HEK293 (cell line): ENCODE measurements at regions not wholly inside any gene's neighbourhood (a gene's known extent, or its start where the extent isn't known, plus 50 kb on each side); places are given as distances from the start of the nearest gene placed in this dataset.

Source experiments
- CTCF ChIA-PET: fragments of 350-600 bp; formaldehyde crosslinking; extraction: SDS; loops from one replicate; lab custom pipeline; 2021; ENCODE audit warnings: antibody characterized with exemption; lab: Yijun Ruan, JAX
- POLR2A ChIA-PET: fragments of 300-600 bp; formaldehyde crosslinking; extraction: SDS; loops from one replicate; lab custom pipeline; 2020; ENCODE audit warnings: antibody characterized with exemption, inconsistent platforms; lab: Yijun Ruan, JAX
- H3K27ac ChIP-seq: fragments of 200-500 bp; sonication (Bioruptor generic); 2 replicates; pipeline ENCODE4 v1.5.1; 2014; ENCODE audit warnings: low read depth, low read length, control low read depth, inconsistent platforms; ENCODE audit errors: extremely low read depth
- H3K36me3 ChIP-seq, 2 experiments: fragments of 200-500 bp in 1 of 2; sonication (Bioruptor generic) in 1 of 2; 1 replicate in 1 of 2; 2 replicates in 1 of 2; pipeline ENCODE4 v1.5.1; 2014 to 2017; ENCODE audit warnings: inconsistent platforms in 2 of 2, low read length in 2 of 2; ENCODE audit not compliant: control insufficient read depth in 2 of 2, insufficient read depth in 1 of 2
- H3K4me1 ChIP-seq: fragments of 200-500 bp; sonication (Bioruptor generic); 2 replicates; pipeline ENCODE4 v1.5.1; 2014; ENCODE audit warnings: mild to moderate bottlenecking, low read length, inconsistent platforms; ENCODE audit not compliant: control insufficient read depth, insufficient read depth
- H3K4me3 ChIP-seq: 2 replicates; pipeline ENCODE4 v1.5.1; 2011; ENCODE audit warnings: low read depth, mild to moderate bottlenecking, control low read depth, low read length, moderate library complexity
- H3K9me3 ChIP-seq: fragments of 200-500 bp; sonication (Bioruptor generic); 2 replicates; pipeline ENCODE4 v1.5.1; 2014; ENCODE audit warnings: low read depth, low read length, inconsistent platforms; ENCODE audit not compliant: control insufficient read depth, insufficient read depth
- HOXA7 ChIP-seq: sonication (generic); formaldehyde crosslinking; IDR thresholded peaks from 2 replicates; pipeline ENCODE4 v1.8.1; 2022; ENCODE audit warnings: missing genetic modification reagents, borderline replicate concordance
- KLF7 ChIP-seq: fragments of 450-650 bp; formaldehyde crosslinking; IDR thresholded peaks from 2 replicates; pipeline ENCODE4 v1.5.1; 2016; ENCODE audit warnings: missing biosample characterization, missing genetic modification characterization, borderline replicate concordance
- MYNN ChIP-seq: fragments of 450-650 bp; formaldehyde crosslinking; IDR thresholded peaks from 2 replicates; pipeline ENCODE4 v1.5.1; 2016; ENCODE audit warnings: missing biosample characterization, missing genetic modification characterization, borderline replicate concordance
- SCRT1 ChIP-seq: fragments of 450-650 bp; formaldehyde crosslinking; IDR thresholded peaks from 2 replicates; pipeline ENCODE4 v1.5.1; 2016; ENCODE audit warnings: missing biosample characterization, missing genetic modification characterization, borderline replicate concordance
- SCRT2 ChIP-seq: fragments of 450-650 bp; formaldehyde crosslinking; IDR thresholded peaks from 2 replicates; pipeline ENCODE4 v1.5.1; 2016; ENCODE audit warnings: missing biosample characterization, missing genetic modification characterization
- ZBTB20 ChIP-seq: fragments of 450-650 bp; formaldehyde crosslinking; IDR thresholded peaks from 2 replicates; pipeline ENCODE4 v1.5.1; 2016; ENCODE audit warnings: missing biosample characterization, missing genetic modification characterization
- ZEB2 ChIP-seq: fragments of 450-650 bp; formaldehyde crosslinking; IDR thresholded peaks from 2 replicates; pipeline ENCODE4 v1.5.1; 2016; ENCODE audit warnings: missing biosample characterization, missing genetic modification characterization
- ZFHX2 ChIP-seq: fragments of 450-650 bp; formaldehyde crosslinking; conservative IDR thresholded peaks from 2 replicates; pipeline ENCODE4 v1.5.1; 2016; ENCODE audit warnings: missing biosample characterization, missing genetic modification characterization
- ZFP41 ChIP-seq: fragments of 450-650 bp; formaldehyde crosslinking; IDR thresholded peaks from 2 replicates; pipeline ENCODE4 v1.5.1; 2016; ENCODE audit warnings: missing biosample characterization, missing genetic modification characterization, borderline replicate concordance
- ZNF132 ChIP-seq: fragments of 450-650 bp; formaldehyde crosslinking; IDR thresholded peaks from 2 replicates; pipeline ENCODE4 v1.5.1; 2017; ENCODE audit warnings: missing biosample characterization, missing genetic modification characterization, borderline replicate concordance
- ZNF23 ChIP-seq: fragments of 450-650 bp; formaldehyde crosslinking; IDR thresholded peaks from 2 replicates; pipeline ENCODE4 v1.5.1; 2016; ENCODE audit warnings: missing biosample characterization, missing genetic modification characterization, borderline replicate concordance
- ZNF292 ChIP-seq: fragments of 450-650 bp; formaldehyde crosslinking; IDR thresholded peaks from 2 replicates; pipeline ENCODE4 v1.5.1; 2016; ENCODE audit warnings: low read depth, missing biosample characterization, missing genetic modification characterization, borderline replicate concordance
- ZNF510 ChIP-seq: fragments of 450-650 bp; formaldehyde crosslinking; IDR thresholded peaks from 2 replicates; pipeline ENCODE4 v1.5.1; 2018; ENCODE audit warnings: mild to moderate bottlenecking, missing genetic modification characterization, missing biosample characterization; ENCODE audit not compliant: insufficient replicate concordance
- ZNF561 ChIP-seq: fragments of 450-650 bp; IDR thresholded peaks from 2 replicates; pipeline ENCODE4 v1.5.1; 2018; ENCODE audit warnings: missing biosample characterization, missing genetic modification characterization, borderline replicate concordance
- ZNF585B ChIP-seq: fragments of 450-650 bp; formaldehyde crosslinking; IDR thresholded peaks from 2 replicates; pipeline ENCODE4 v1.5.1; 2016; ENCODE audit warnings: missing biosample characterization, missing genetic modification characterization
- ZNF596 ChIP-seq: fragments of 450-650 bp; IDR thresholded peaks from 2 replicates; pipeline ENCODE4 v1.5.0; 2018; ENCODE audit warnings: missing biosample characterization, mild to moderate bottlenecking, missing genetic modification characterization, moderate library complexity
- ZNF654 ChIP-seq: fragments of 450-650 bp; formaldehyde crosslinking; IDR thresholded peaks from 2 replicates; pipeline ENCODE4 v1.5.1; 2016; ENCODE audit warnings: low read depth, missing biosample characterization, missing genetic modification characterization
- ZNF664 ChIP-seq: fragments of 450-650 bp; formaldehyde crosslinking; IDR thresholded peaks from 2 replicates; pipeline ENCODE4 v1.5.1; 2016; ENCODE audit warnings: missing biosample characterization, missing genetic modification characterization
- ZNF701 ChIP-seq: fragments of 450-650 bp; formaldehyde crosslinking; IDR thresholded peaks from 2 replicates; pipeline ENCODE4 v1.5.1; 2016; ENCODE audit warnings: missing biosample characterization, missing genetic modification characterization
- ZNF792 ChIP-seq: fragments of 450-650 bp; formaldehyde crosslinking; IDR thresholded peaks from 2 replicates; pipeline ENCODE4 v1.5.1; 2016; ENCODE audit warnings: missing biosample characterization, missing genetic modification characterization
- ZXDB ChIP-seq: fragments of 450-650 bp; formaldehyde crosslinking; IDR thresholded peaks from 2 replicates; pipeline ENCODE4 v1.5.1; 2016; ENCODE audit warnings: missing biosample characterization, missing genetic modification characterization
- TF ChIP-seq, protein P1 (sequence below): fragments of 450-650 bp; formaldehyde crosslinking; IDR thresholded peaks from 2 replicates; pipeline ENCODE4 v1.5.1; 2016; ENCODE audit warnings: missing biosample characterization, missing genetic modification characterization
- TF ChIP-seq, protein P2 (sequence below): fragments of 450-650 bp; formaldehyde crosslinking; IDR thresholded peaks from 2 replicates; pipeline ENCODE4 v1.5.1; 2016; ENCODE audit warnings: missing biosample characterization, missing genetic modification characterization
- TF ChIP-seq, protein P3 (sequence below): fragments of 450-650 bp; formaldehyde crosslinking; IDR thresholded peaks from 2 replicates; pipeline ENCODE4 v1.5.1; 2016; ENCODE audit warnings: missing biosample characterization, missing genetic modification characterization, low read depth
- TF ChIP-seq, protein P4 (sequence below): fragments of 450-650 bp; formaldehyde crosslinking; IDR thresholded peaks from 2 replicates; pipeline ENCODE4 v1.5.1; 2016; ENCODE audit warnings: missing biosample characterization, missing genetic modification characterization

DNA sequence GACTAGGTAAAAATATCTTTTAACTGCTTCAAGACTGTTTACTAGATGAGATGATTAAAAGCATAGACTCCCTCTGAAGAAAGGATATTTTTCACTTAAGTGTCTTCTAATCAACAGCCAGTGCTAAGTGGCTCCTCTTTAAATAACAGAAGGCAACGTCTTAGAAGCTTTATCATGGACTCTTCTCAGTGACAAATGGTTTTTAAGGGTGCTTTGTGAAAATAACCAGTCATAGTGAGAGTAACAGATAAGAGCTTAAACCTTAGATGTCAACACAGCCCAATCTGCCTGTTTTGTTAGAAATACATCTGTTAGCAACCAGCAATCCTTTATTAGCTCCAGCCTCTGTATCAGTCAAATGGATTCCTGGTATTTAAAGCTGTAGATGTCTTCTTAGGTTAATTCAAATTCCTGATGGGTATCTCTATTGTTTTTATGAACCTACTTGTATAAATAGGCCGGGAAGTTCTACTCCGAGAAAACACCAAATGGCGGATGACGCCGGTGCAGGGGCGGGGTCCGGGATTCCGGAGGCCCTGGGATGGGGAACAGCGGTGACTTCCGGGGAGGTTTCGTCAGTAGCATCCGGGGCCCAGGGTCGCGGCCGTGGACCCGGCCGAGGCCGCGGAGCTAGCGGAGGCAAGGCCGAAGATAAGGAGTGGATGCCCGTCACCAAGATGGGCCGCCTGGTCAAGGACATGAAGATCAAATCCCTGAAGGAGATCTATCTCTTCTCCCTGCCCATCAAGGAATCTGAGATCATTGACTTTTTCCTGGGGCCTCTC, 285.4 kb downstream of the GPR37 start:
- TF ChIP-seq ZNF585B (tag by site-specific recombination) (no peak), KLF7 (tag by site-specific recombination) (no peak), ZNF292 (tag by site-specific recombination) (no peak)
- ChIA-PET POLR2A (no interaction called here), CTCF (interaction anchor here (0.6 kb wide), 1 partner anchor 68 kb away, joined by 4 read pairs; no protein-coding TSS in a partner anchor)
- no peaks in the 10 kb centered on the region for H3K36me3 ChIP-seq
- H3K4me3 ChIP-seq = no peak overlapping the region
- no peaks in the 10 kb centered on the region for H3K4me1 ChIP-seq
- no peaks in the 10 kb centered on the region for H3K9me3 ChIP-seq
- no peak overlapping the region for H3K27ac ChIP-seq

DNA sequence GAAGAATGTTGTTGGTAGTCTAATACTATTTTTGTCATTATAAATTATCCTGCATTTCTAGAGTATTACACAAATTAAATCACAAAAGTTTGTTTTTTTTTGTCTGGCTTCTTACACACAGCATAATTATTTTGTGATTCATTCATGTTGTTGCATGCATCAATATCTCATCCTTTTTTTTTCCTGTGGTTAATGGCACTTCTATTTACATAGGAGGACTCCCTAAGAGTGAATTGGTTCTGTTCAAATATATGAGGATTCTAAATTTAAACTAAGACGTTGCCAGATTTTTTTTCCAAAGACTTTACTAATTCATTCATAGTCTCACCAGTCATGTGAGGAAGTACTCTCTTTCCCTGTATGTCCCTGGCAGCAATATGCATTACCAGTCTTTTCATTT, 303.3 kb downstream of the GPR37 start:
- TF ChIP-seq ZBTB20 (no peak), ZEB2 (no peak), ZNF792 (tag by site-specific recombination) (no peak), ZNF23 (no peak), SCRT2 (no peak), ZFP41 (tag by site-specific recombination) (no peak), MYNN (tag by site-specific recombination) (no peak)
- TF ChIP-seq, protein P1, sequence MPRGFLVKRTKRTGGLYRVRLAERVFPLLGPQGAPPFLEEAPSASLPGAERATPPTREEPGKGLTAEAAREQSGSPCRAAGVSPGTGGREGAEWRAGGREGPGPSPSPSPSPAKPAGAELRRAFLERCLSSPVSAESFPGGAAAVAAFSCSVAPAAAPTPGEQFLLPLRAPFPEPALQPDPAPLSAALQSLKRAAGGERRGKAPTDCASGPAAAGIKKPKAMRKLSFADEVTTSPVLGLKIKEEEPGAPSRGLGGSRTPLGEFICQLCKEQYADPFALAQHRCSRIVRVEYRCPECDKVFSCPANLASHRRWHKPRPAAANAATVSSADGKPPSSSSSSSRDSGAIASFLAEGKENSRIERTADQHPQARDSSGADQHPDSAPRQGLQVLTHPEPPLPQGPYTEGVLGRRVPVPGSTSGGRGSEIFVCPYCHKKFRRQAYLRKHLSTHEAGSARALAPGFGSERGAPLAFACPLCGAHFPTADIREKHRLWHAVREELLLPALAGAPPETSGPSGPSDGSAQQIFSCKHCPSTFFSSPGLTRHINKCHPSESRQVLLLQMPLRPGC (tag by site-specific recombination) = no peak
- TF ChIP-seq, protein P2, sequence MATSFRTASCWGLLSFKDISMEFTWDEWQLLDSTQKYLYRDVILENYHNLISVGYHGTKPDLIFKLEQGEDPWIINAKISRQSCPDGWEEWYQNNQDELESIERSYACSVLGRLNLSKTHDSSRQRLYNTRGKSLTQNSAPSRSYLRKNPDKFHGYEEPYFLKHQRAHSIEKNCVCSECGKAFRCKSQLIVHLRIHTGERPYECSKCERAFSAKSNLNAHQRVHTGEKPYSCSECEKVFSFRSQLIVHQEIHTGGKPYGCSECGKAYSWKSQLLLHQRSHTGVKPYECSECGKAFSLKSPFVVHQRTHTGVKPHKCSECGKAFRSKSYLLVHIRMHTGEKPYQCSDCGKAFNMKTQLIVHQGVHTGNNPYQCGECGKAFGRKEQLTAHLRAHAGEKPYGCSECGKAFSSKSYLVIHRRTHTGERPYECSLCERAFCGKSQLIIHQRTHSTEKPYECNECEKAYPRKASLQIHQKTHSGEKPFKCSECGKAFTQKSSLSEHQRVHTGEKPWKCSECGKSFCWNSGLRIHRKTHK = no peak
- TF ChIP-seq, protein P3, sequence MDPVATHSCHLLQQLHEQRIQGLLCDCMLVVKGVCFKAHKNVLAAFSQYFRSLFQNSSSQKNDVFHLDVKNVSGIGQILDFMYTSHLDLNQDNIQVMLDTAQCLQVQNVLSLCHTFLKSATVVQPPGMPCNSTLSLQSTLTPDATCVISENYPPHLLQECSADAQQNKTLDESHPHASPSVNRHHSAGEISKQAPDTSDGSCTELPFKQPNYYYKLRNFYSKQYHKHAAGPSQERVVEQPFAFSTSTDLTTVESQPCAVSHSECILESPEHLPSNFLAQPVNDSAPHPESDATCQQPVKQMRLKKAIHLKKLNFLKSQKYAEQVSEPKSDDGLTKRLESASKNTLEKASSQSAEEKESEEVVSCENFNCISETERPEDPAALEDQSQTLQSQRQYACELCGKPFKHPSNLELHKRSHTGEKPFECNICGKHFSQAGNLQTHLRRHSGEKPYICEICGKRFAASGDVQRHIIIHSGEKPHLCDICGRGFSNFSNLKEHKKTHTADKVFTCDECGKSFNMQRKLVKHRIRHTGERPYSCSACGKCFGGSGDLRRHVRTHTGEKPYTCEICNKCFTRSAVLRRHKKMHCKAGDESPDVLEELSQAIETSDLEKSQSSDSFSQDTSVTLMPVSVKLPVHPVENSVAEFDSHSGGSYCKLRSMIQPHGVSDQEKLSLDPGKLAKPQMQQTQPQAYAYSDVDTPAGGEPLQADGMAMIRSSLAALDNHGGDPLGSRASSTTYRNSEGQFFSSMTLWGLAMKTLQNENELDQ (tag by site-specific recombination) = no peak
- TF ChIP-seq, protein P4, sequence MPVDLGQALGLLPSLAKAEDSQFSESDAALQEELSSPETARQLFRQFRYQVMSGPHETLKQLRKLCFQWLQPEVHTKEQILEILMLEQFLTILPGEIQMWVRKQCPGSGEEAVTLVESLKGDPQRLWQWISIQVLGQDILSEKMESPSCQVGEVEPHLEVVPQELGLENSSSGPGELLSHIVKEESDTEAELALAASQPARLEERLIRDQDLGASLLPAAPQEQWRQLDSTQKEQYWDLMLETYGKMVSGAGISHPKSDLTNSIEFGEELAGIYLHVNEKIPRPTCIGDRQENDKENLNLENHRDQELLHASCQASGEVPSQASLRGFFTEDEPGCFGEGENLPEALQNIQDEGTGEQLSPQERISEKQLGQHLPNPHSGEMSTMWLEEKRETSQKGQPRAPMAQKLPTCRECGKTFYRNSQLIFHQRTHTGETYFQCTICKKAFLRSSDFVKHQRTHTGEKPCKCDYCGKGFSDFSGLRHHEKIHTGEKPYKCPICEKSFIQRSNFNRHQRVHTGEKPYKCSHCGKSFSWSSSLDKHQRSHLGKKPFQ (tag by site-specific recombination) = no peak
- Histone ChIP-seq H3K36me3 (no peaks in the 10 kb centered on the region), H3K9me3 (no peaks in the 10 kb centered on the region), H3K4me3 (no peak overlapping the region), H3K4me1 (no peaks in the 10 kb centered on the region), H3K27ac (no peak overlapping the region)
- ChIA-PET CTCF (no interaction called here), POLR2A (no interaction called here)

DNA sequence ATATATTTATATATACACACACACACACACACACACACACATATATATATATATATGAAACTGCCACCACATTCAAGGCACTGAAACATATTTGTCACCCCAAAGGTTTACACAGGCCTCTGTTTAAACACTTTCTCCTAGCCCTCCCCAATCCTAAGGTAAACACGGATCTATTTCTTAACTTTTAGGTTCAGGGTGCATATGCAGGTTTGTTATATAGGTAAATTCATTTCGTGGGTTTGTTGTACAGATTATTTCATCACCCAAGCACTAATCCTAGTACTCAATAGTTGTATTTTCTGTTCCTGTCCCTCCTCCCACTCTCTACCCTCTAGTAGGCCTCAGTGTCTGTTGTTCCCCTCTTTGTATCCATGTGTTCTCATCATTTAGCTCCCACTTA, 305.0 kb downstream of the GPR37 start:
- ChIA-PET POLR2A (no interaction called here), CTCF (no interaction called here)
- Histone ChIP-seq H3K4me3 (no peak overlapping the region), H3K4me1 (no peaks in the 10 kb centered on the region), H3K27ac (no peak overlapping the region), H3K9me3 (no peaks in the 10 kb centered on the region), H3K36me3 (no peaks in the 10 kb centered on the region)
- no peak for TF ChIP-seq ZNF654 (tag by site-specific recombination)
- TF ChIP-seq ZNF132 (tag by site-specific recombination) = no peak
- TF ChIP-seq ZFHX2 (tag by site-specific recombination) = no peak
- no peak for TF ChIP-seq HOXA7 (CRISPR knock-in tag)
- TF ChIP-seq ZFP41 (tag by site-specific recombination) = no peak
- no peak for TF ChIP-seq ZNF664 (tag by site-specific recombination)
- TF ChIP-seq ZNF561 = no peak
- no peak for TF ChIP-seq ZNF701 (tag by site-specific recombination)
- TF ChIP-seq SCRT1 (tag by site-specific recombination) = no peak
- no peak for TF ChIP-seq ZNF510
- TF ChIP-seq SCRT2 = no peak
- TF ChIP-seq ZNF596 (tag by site-specific recombination) = no peak
- TF ChIP-seq ZXDB (tag by site-specific recombination) = no peak
